ENCODE measurements at regions not wholly inside any gene's neighbourhood (a gene's known extent, or its start where the extent isn't known, plus 50 kb on each side); places are given as distances from the start of the nearest gene placed in this dataset.

DNA sequence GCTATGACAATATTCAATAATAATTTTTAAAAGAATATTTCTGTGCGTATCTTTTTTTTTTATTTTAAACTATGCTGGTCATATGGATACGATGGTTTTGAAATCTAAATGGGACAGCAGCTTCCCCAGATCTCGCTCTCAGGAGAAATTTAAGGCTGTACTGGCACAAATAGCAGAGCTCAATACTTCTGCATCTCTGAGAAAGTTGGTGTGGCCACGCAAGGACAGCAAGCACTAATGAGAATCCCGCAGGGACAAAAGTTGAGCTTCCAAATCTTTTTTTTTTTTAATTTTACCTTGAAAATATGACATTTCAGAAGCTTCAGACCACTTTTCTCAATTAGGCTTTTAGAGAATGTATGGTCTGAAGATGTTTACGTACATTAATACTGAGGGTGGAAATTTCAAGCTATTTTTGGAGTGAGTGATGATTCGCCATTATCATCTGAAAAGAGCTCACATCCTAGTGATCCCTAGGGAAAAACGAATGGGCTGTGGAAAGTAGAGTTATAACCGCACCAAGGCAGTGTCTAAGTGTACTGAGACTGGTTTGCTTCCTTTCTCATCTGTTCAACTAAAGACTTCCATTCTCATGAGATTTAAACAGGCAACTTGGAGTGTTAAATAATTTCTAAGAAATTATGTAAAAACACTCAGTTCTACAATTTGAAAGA is 840.0 kb downstream of the C6orf118 start:
- Mint-ChIP-seq H3K4me1 (no peaks in the 10 kb centered on the region), H3K36me3 (ENCODE audit: low read depth) (no peaks in the 10 kb centered on the region)

GRCh38 chr6:164455835-164456234 is 853.6 kb downstream of the C6orf118 start:
- no peaks in the 10 kb centered on the region for H3K9me3 Mint-ChIP-seq
- H3K4me3 Mint-ChIP-seq, result no peak overlapping the region
- ChIA-PET POLR2A (no interaction called here), CTCF (no interaction called here)
- no peaks in the 10 kb centered on the region for H3K27me3 Mint-ChIP-seq
- no peak for DNase-seq
- H3K27ac Mint-ChIP-seq, result no peak overlapping the region
- no peaks in the 10 kb centered on the region for H3K36me3 Mint-ChIP-seq (ENCODE audit: low read depth)
- H3K4me1 Mint-ChIP-seq, result no peaks in the 10 kb centered on the region

More for the DNA sequence above, 840.0 kb downstream of the C6orf118 start:
- Mint-ChIP-seq H3K9me3 (peaks cover 3% of the 10 kb centered on the region), H3K27me3 (no peaks in the 10 kb centered on the region), H3K27ac (no peak overlapping the region), H3K4me3 (no peak overlapping the region)
- ChIA-PET CTCF (no interaction called here), POLR2A (no interaction called here)
- no peak for DNase-seq

GRCh38 chr6:164453835-164454234 is 855.6 kb downstream of the C6orf118 start:
- ChIA-PET POLR2A (no interaction called here), CTCF (no interaction called here)
- no peak for DNase-seq
- no peak overlapping the region for H3K27ac Mint-ChIP-seq
- H3K4me1 Mint-ChIP-seq, result no peaks in the 10 kb centered on the region
- no peaks in the 10 kb centered on the region for H3K9me3 Mint-ChIP-seq
- H3K4me3 Mint-ChIP-seq, result no peak overlapping the region
- H3K27me3 Mint-ChIP-seq, result no peaks in the 10 kb centered on the region
- H3K36me3 Mint-ChIP-seq (ENCODE audit: low read depth), result no peaks in the 10 kb centered on the region

DNA sequence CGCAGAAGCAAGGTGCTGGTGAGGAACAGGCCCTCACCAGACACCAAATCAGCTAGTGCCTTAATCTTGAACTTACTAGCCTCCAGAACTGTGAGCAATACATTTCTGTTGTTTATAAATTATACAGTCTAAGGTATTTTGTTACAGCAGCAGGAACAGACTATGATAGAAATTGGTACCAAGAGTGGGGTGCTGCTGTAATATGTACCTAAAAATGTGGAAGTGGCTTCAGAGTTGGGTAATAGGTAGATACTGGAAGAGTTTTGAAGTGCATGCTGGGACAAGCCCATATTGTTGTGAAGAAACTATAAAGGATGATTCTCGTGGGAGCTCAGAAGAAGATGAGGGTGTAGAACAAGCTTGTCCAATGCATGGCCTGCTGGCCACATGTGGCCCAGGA is 866.8 kb downstream of the C6orf118 start:
- Mint-ChIP-seq H3K27me3 (no peaks in the 10 kb centered on the region), H3K27ac (no peak overlapping the region), H3K4me1 (no peaks in the 10 kb centered on the region), H3K9me3 (peaks cover 8% of the 10 kb centered on the region), H3K4me3 (no peak overlapping the region), H3K36me3 (ENCODE audit: low read depth) (no peaks in the 10 kb centered on the region)
- CTCF ChIA-PET, result no interaction called here
- DNase-seq, result no peak
- POLR2A ChIA-PET, result no interaction called here

DNA sequence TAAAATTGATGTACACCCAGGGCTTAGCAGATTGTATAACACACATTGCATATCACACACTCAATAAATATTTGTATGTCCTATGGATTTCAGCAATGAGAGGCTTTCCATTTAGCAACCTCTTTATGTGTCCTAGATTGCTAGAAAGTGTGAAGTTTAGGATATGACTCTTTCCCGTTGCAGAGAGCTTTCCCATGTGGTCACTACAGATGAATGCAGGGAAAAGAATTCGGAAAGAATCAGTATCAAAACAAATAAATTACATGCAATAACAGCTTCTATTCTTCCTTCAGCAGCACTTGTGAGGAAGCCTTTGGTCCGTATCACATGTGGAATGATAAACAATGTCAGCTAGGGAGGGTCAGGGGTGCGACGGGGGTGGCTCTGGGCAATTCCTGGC is 870.1 kb downstream of the C6orf118 start:
- H3K36me3 Mint-ChIP-seq (ENCODE audit: low read depth), result no peaks in the 10 kb centered on the region
- ChIA-PET POLR2A (no interaction called here), CTCF (no interaction called here)
- peaks cover 8% of the 10 kb centered on the region for H3K9me3 Mint-ChIP-seq
- no peak overlapping the region for H3K27ac Mint-ChIP-seq
- no peaks in the 10 kb centered on the region for H3K27me3 Mint-ChIP-seq
- H3K4me3 Mint-ChIP-seq, result no peak overlapping the region
- DNase-seq, result no peak
- H3K4me1 Mint-ChIP-seq, result no peaks in the 10 kb centered on the region

DNA sequence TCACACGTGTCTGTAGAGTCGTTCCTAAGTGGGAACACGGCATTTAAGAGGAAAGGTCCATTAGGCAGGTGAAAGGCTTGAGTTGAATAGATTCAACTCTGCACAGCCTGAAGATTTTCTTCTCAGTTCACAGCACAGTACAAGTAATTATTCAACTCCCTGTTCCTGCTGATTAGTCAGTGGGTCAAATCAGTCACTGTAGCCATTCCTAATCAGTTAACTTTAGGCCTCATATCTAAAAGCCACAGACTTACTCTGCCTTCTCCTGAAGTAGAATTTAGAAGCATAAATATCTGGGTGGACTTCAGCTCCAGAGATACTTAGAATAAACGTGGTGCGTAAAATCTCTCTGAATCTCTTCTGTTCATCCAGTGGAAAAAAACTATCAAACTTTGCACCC is 872.4 kb downstream of the C6orf118 start:
- H3K27me3 Mint-ChIP-seq, result no peaks in the 10 kb centered on the region
- no peaks in the 10 kb centered on the region for H3K36me3 Mint-ChIP-seq (ENCODE audit: low read depth)
- ChIA-PET CTCF (no interaction called here), POLR2A (no interaction called here)
- no peak overlapping the region for H3K27ac Mint-ChIP-seq
- peaks cover 8% of the 10 kb centered on the region for H3K9me3 Mint-ChIP-seq
- no peaks in the 10 kb centered on the region for H3K4me1 Mint-ChIP-seq
- no peak for DNase-seq
- no peak overlapping the region for H3K4me3 Mint-ChIP-seq

DNA sequence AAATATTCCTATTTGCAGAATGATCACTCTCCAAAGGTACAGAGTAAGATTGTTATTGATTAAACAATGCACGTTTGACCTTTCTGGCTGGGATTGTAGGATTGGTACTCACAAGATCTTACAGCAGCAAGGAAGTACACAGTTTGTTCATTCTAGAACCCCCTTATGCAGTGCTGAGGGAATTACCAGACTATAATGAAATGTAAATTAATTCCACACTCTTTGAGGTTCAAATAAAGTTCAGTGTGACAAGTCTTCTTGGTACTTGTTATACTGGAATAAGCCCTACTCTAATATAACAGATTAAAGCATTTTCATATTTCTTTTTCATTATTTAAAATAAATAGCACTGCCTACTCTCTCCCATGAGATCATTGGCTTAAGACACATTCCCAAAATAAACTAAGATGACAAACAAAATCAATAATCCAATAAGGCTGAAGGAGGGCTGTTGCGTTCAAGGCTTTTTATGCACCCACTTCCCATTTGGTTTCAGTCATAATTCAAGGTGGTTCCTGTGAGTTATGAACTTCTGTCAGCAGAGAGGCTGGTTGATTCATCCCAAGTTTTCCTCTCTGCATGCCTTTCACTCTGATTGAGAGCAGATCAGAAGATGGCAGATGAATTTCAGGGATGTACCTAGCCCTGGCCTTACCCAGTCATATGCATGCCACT is 881.5 kb downstream of the C6orf118 start:
- DNase-seq, result no peak
- Mint-ChIP-seq H3K27me3 (no peaks in the 10 kb centered on the region), H3K27ac (no peak overlapping the region), H3K36me3 (ENCODE audit: low read depth) (no peaks in the 10 kb centered on the region), H3K4me1 (no peaks in the 10 kb centered on the region), H3K9me3 (peaks cover 9% of the 10 kb centered on the region), H3K4me3 (no peak overlapping the region)
- POLR2A ChIA-PET, result no interaction called here
- CTCF ChIA-PET, result no interaction called here

DNA sequence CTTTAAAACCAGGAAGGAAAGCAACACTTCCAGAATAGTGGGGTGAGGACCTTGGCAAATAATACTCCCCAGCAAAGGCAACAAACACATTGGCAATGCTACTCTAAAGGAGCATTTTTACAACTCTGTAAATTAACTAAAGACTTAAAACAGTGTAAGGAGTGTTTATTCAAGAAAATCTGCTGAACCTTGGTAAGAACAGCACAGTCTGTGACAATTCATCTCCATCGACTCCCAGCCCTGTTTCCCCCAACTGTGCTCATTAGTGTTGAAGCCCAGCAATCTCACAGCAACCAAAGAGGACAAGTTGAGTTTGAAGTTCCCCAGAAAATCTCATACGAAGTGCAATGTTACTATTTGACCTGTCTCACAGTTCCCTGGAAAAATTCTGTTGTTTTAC is 884.9 kb downstream of the C6orf118 start:
- Mint-ChIP-seq H3K4me1 (no peaks in the 10 kb centered on the region), H3K4me3 (no peak overlapping the region), H3K36me3 (ENCODE audit: low read depth) (peaks cover 2% of the 10 kb centered on the region), H3K9me3 (peaks cover 21% of the 10 kb centered on the region), H3K27me3 (no peaks in the 10 kb centered on the region), H3K27ac (no peak overlapping the region)
- ChIA-PET POLR2A (no interaction called here), CTCF (interaction anchor here (0.5 kb wide), 1 partner anchor 1218 kb away, joined by 3 read pairs; no protein-coding TSS in a partner anchor)
- DNase-seq, result no peak

GRCh38 chr6:164419099-164419498 is 890.3 kb downstream of the C6orf118 start:
- no peak overlapping the region for H3K4me3 Mint-ChIP-seq
- no peaks in the 10 kb centered on the region for H3K4me1 Mint-ChIP-seq
- DNase-seq, result no peak
- H3K27ac Mint-ChIP-seq, result no peak overlapping the region
- H3K27me3 Mint-ChIP-seq, result no peaks in the 10 kb centered on the region
- H3K36me3 Mint-ChIP-seq (ENCODE audit: low read depth), result peaks cover 2% of the 10 kb centered on the region
- CTCF ChIA-PET, result no interaction called here
- POLR2A ChIA-PET, result no interaction called here
- peaks cover 21% of the 10 kb centered on the region for H3K9me3 Mint-ChIP-seq

GRCh38 chr6:164418262-164418588 is 891.2 kb downstream of the C6orf118 start:
- H3K4me3 Mint-ChIP-seq, result no peak overlapping the region
- no peak for DNase-seq
- POLR2A ChIA-PET, result no interaction called here
- peaks cover 2% of the 10 kb centered on the region for H3K36me3 Mint-ChIP-seq (ENCODE audit: low read depth)
- no peaks in the 10 kb centered on the region for H3K4me1 Mint-ChIP-seq
- peaks cover 14% of the 10 kb centered on the region for H3K9me3 Mint-ChIP-seq
- CTCF ChIA-PET, result no interaction called here
- H3K27me3 Mint-ChIP-seq, result no peaks in the 10 kb centered on the region
- no peak overlapping the region for H3K27ac Mint-ChIP-seq

DNA sequence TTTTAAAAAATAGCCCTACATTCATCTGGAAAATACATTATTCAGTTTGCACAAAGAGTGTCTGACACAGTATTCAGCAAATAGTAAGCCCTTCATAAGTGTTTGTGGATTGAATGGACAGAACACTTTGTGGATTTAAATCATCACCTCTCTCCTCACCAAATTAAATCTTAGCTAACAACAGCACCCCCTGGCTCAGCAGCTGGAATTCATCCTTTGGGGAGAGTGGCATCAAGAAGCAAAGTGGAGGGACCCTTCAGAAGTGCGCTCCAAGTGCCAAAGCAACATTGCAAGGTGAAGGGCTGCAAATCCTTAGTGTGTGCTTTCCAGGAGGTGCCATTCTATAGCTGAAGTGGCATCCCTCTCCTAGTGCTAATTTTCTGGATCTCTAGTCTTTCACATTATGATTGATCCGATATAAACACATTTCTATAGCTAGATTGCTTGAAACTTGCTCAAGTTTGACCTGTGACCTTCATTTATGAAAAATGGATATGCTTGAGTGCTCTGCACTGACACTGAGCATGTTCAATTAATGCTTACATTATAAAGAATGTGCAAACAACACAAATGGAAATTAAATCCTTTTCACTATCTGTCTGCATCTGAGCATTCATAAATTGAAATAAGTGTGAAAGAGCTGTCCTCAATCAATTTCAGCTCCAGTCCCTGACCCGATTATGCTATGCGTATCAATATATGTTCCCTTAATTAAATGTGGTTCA is 891.7 kb downstream of the C6orf118 start:
- peaks cover 2% of the 10 kb centered on the region for H3K36me3 Mint-ChIP-seq (ENCODE audit: low read depth)
- no peaks in the 10 kb centered on the region for H3K4me1 Mint-ChIP-seq
- no peak overlapping the region for H3K4me3 Mint-ChIP-seq
- DNase-seq, result no peak
- ChIA-PET CTCF (no interaction called here), POLR2A (no interaction called here)
- H3K27ac Mint-ChIP-seq, result no peak overlapping the region
- peaks cover 14% of the 10 kb centered on the region for H3K9me3 Mint-ChIP-seq
- no peaks in the 10 kb centered on the region for H3K27me3 Mint-ChIP-seq

GRCh38 chr6:164415832-164416563 is 893.4 kb downstream of the C6orf118 start:
- Mint-ChIP-seq H3K27me3 (no peaks in the 10 kb centered on the region), H3K9me3 (peaks cover 5% of the 10 kb centered on the region), H3K4me1 (no peaks in the 10 kb centered on the region), H3K36me3 (ENCODE audit: low read depth) (no peaks in the 10 kb centered on the region), H3K27ac (no peak overlapping the region), H3K4me3 (no peak overlapping the region)
- POLR2A ChIA-PET, result no interaction called here
- CTCF ChIA-PET, result no interaction called here
- no peak for DNase-seq

GRCh38 chr6:164414695-164415094 is 894.7 kb downstream of the C6orf118 start:
- H3K27me3 Mint-ChIP-seq, result no peaks in the 10 kb centered on the region
- no peaks in the 10 kb centered on the region for H3K36me3 Mint-ChIP-seq (ENCODE audit: low read depth)
- no peak for DNase-seq
- no peaks in the 10 kb centered on the region for H3K4me1 Mint-ChIP-seq
- POLR2A ChIA-PET, result no interaction called here
- no peak overlapping the region for H3K4me3 Mint-ChIP-seq
- no peaks in the 10 kb centered on the region for H3K9me3 Mint-ChIP-seq
- CTCF ChIA-PET, result no interaction called here
- H3K27ac Mint-ChIP-seq, result no peak overlapping the region
